ENCODE measurements at regions not wholly inside any gene's neighbourhood (a gene's known extent, or its start where the extent isn't known, plus 50 kb on each side); places are given as distances from the start of the nearest gene placed in this dataset.

- DNase-seq: peak; percentile 79
Observed at GRCh38 chr6:90401933-90402830, 105.5 kb upstream of the BACH2 start.

GRCh38 chr6:90399970-90400369 lies 103.3 kb upstream of the BACH2 start:
- no peak for DNase-seq

GRCh38 chr6:90397929-90398674 lies 101.5 kb upstream of the BACH2 start:
- peak; percentile 87 for DNase-seq

- DNase-seq: no peak
Observed at GRCh38 chr6:90397047-90397446, 100.4 kb upstream of the BACH2 start.

- peak; percentile 81 for DNase-seq
Observed at GRCh38 chr6:90393232-90393884, 96.7 kb upstream of the BACH2 start.

GRCh38 chr6:90390379-90390778 lies 93.7 kb upstream of the BACH2 start:
- no peak for DNase-seq

- DNase-seq: no peak
Observed at GRCh38 chr6:90388395-90388794, 91.8 kb upstream of the BACH2 start.

GRCh38 chr6:90387826-90388225 lies 91.2 kb upstream of the BACH2 start:
- no peak for DNase-seq

GRCh38 chr6:90387383-90387775 lies 90.7 kb upstream of the BACH2 start:
- no peak for DNase-seq

- DNase-seq: no peak
Observed at GRCh38 chr6:90386399-90387382, 90.0 kb upstream of the BACH2 start.

- DNase-seq: no peak
Observed at GRCh38 chr6:90385759-90386313, 89.2 kb upstream of the BACH2 start.

GRCh38 chr6:90384720-90385119 lies 88.1 kb upstream of the BACH2 start:
- no peak for DNase-seq

GRCh38 chr6:90383196-90383822 lies 86.7 kb upstream of the BACH2 start:
- DNase-seq: no peak

- no peak for DNase-seq
Observed at GRCh38 chr6:90382760-90383159, 86.1 kb upstream of the BACH2 start.

- no peak for DNase-seq
Observed at GRCh38 chr6:90375681-90376439, 79.2 kb upstream of the BACH2 start.

GRCh38 chr6:90374201-90374600 lies 77.6 kb upstream of the BACH2 start:
- no peak for DNase-seq

- DNase-seq: no peak
Observed at GRCh38 chr6:90372885-90373284, 76.2 kb upstream of the BACH2 start.

GRCh38 chr6:90372450-90372849 lies 75.8 kb upstream of the BACH2 start:
- DNase-seq: no peak

GRCh38 chr6:90370493-90370959 lies 73.9 kb upstream of the BACH2 start:
- no peak for DNase-seq

- no peak for DNase-seq
Observed at GRCh38 chr6:90369651-90370050, 73.0 kb upstream of the BACH2 start.

Data from activated CD8-positive, alpha-beta memory T cell treated with anti-CD3 and anti-CD28 coated beads for 24 hours (primary cell).